CD4-positive, alpha-beta T cell treated with Interleukin-4 for 4 hours (primary cell): ENCODE measurements at regions not wholly inside any gene's neighbourhood (a gene's known extent, or its start where the extent isn't known, plus 50 kb on each side); places are given as distances from the start of the nearest gene placed in this dataset.

Source experiments
- DNase-seq: peaks from one replicate; pipeline ENCODE4 v3.0.0-alpha.2; 2020

DNA sequence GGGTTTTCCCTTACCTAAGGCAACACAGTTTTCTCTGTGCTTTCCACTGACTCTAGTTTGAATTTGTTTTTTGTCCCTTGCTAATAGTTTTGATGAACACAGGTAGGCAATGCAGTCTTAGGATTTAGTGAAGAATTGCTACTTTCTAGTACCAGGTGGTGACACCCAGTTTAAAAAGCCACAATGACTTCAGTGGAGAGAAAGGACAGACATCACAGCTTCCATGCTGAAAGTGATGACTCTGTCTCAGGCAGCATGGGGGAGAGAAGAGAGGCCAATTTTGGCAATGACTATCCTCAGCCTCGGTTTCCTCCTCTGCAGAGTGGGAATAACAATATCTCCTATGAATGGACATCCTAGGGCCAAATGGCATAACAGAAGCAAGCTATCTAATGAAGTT is 118.8 kb downstream of the AXIN2 start:
- no peak for DNase-seq

- DNase-seq, result no peak
Observed at GRCh38 chr17:65442250-65442649, 119.2 kb downstream of the AXIN2 start.

- DNase-seq, result no peak
Observed at GRCh38 chr17:65441053-65441605, 120.3 kb downstream of the AXIN2 start.

- no peak for DNase-seq
Observed at GRCh38 chr17:65438708-65439294, 122.6 kb downstream of the AXIN2 start.

- no peak for DNase-seq
Observed at GRCh38 chr17:65438173-65438572, 123.3 kb downstream of the AXIN2 start.

- DNase-seq, result no peak
Observed at GRCh38 chr17:65436871-65437270, 124.6 kb downstream of the AXIN2 start.

GRCh38 chr17:65434878-65435277 is 126.6 kb downstream of the AXIN2 start:
- no peak for DNase-seq

GRCh38 chr17:65434251-65434650 is 127.2 kb downstream of the AXIN2 start:
- DNase-seq, result no peak

GRCh38 chr17:65433592-65433991 is 127.9 kb downstream of the AXIN2 start:
- no peak for DNase-seq

DNA sequence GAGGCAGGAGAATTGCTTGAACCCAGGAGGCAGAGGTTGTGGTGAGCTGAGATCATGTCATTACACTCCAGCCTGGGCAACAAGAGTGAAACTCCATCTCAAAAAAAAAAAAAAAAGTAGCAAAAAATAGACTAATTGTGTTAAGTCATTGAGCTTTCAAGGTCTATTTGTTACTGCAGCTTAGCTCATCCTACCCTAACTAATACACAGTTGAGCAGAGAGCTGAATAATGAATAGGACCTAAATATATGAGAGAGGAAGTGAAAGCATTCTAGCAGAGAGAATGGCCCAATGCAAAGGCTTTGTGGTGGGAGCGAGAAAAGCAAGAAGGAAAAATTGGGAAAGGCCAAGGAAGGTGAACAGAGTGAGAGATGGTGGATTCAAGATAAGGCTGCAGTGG is 128.3 kb downstream of the AXIN2 start:
- DNase-seq, result no peak

DNA sequence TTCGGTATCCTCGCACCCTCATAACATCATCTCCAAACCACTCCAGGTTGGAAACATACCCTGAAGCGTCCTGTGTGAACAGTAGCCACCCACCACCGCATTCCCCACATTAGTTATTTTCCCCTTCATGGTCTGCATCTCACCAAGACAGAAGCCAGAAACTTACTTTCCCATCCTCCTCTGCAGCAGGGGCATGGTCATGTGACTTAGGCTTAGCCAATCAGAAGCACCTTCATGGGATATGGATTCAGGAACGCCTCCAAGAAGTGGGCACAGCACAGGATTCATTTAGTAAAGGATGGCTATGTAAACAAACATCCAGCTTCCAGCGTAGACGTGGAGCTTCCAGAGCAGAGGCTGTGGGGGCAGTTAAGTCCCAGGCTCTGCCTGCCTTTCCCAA is 130.3 kb downstream of the AXIN2 start:
- no peak for DNase-seq

GRCh38 chr17:65430209-65430833 is 131.1 kb downstream of the AXIN2 start:
- no peak for DNase-seq

DNA sequence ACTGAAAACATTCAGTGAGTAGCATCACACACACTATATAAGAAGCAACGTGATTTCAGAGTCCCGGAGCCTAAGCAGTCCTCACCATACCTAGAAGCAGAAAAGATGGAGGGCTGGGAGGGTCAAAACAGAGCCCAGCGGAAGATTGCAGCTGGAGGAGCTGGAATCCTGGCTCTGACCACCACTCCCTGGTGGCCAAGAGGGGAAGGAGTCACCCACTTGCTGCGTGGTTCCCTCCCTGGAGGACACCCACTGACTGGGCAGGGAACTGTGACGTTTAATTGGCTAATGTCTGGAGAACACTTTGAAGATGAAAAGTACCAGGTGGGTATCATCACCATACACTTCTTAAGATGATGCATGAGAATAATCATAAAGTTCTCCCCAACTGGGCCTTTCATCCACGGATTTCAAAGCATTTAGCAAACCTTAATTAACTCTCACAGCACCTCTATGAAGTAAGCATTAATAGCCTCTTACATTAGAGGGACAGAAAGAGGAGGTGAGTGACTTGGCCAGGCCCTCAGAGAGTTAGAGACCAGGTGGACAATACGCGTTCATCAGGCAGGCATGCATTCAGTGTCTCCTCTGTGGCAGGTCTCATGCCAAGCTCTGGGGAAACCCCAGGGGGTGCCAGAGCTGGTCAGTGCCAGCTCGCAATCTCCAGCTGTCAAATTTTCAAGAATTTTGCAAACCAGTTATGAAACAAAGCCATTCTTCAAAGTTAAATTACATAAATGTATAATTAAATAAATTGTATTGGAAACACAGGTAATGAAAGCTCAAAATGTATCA is 137.9 kb downstream of the AXIN2 start:
- DNase-seq, result no peak

DNA sequence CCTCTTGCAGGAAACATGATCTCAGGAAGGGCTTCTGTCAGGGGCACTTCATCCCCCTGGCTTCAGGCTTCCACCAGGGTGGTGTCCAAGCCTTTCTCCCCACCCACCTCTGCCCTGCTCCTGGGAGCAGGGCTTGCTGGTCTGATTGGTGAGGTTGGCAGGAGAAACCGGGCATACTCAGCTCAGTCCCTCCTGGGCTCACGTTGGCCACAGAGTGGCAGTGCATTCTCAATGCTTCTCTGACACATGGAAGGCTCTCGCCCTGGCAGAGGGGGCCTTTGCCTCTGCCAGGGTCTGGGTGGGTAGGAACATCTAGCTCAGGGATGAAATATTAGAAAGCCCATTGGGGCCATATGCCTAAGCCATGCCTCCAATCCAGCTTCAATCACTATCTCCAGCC is 142.8 kb downstream of the AXIN2 start:
- DNase-seq, result no peak

GRCh38 chr17:65417406-65418221 is 143.8 kb downstream of the AXIN2 start:
- no peak for DNase-seq

DNA sequence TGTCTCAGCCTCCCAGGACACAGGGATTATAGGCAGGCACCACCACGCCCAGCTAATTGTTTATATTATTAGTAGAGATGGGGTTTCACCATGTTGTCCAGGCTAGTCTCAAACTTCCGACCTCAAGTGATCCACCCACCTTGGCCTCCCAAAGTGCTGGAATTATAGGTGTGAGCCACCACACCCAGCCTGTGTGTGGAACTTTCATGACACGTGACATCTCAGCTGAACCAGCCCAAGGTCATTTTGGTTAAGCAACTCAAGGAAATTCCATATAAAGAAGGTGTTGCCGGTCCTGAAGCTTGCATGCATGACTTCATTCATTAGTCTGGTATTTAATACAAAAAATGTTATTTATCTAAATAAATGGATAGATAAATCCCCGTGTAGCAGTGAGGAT is 145.5 kb downstream of the AXIN2 start:
- DNase-seq, result no peak

DNA sequence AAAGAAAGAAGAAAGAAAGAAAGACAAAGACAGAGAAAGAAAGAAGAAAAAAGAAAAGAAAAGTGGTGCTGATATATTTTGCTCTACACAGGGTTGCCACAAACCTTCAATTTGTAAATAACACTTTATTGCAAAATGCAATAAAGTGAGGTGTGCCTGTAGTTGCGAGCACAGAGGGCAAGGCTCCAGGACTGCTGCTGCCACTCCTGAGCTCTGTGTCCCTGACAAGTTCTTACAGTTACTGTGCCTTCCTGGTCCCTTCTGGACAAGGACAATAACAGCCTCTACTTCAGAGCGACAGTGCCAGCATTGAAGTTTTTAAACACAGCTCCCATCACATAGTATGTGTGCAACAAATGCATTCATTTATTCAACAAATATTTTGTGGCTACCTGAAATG is 148.1 kb downstream of the AXIN2 start:
- DNase-seq, result no peak

DNA sequence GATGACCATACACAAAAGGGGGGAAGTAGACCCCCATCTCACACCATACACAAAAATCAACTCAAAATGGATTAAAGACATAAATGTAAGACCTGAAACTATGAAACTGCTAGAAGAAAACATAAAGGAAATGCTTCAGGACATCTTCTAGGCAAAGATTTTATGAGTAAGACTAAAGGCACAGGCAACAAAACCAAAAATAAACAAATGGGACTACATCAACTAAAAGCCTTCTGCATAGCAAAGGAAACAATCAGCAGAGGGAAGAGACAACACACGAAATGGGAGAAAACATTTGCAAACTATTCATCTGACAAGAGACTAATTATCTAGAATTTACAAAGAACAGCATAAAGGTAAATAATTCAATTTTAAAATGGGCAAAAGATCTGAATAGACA is 152.1 kb downstream of the AXIN2 start:
- DNase-seq, result no peak

- DNase-seq, result no peak
Observed at GRCh38 chr17:65408050-65408449, 153.4 kb downstream of the AXIN2 start.

DNA sequence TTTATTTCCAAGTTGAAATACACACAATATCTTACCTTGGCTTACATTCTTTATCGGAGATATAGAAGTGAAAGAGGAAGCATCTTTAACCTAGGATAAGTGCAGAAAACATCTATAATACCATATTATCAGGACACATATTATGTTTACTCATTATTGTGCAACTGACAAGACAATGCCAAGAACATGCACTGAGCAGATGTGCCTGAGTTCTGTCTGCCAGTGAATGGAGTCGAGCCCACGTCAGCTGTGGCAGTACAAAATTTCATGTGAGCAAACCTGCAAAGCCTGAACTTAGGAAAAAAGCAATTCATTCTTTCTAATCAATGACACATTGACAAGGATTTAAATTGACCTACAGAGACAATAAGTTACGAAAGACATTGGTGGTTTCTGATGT is 154.4 kb downstream of the AXIN2 start:
- DNase-seq, result no peak

- no peak for DNase-seq
Observed at GRCh38 chr17:65406552-65406951, 154.9 kb downstream of the AXIN2 start.

- DNase-seq, result no peak
Observed at GRCh38 chr17:65405563-65405962, 155.9 kb downstream of the AXIN2 start.

GRCh38 chr17:65404761-65405160 is 156.7 kb downstream of the AXIN2 start:
- no peak for DNase-seq
